BJ (cell line): ENCODE measurements at regions not wholly inside any gene's neighbourhood (a gene's known extent, or its start where the extent isn't known, plus 50 kb on each side); places are given as distances from the start of the nearest gene placed in this dataset.
"Not testable (repeated sequence)": the region's sequence is repeated elsewhere in the genome, so short reads cannot be mapped to it uniquely, and the experiment has no call there.

Source experiments
- CTCF ChIA-PET: fragments of 350-600 bp; formaldehyde crosslinking; extraction: SDS; loops from one replicate; lab custom pipeline; 2021; ENCODE audit warnings: antibody characterized with exemption, inconsistent platforms; lab: Yijun Ruan, JAX
- POLR2A ChIA-PET: fragments of 300-600 bp; sonication (Branson Sonifier 250); formaldehyde crosslinking; extraction: SDS; loops from one replicate; lab custom pipeline; 2021; ENCODE audit warnings: antibody characterized with exemption; lab: Charles Lee
- DNase-seq: peaks from one replicate; pipeline ENCODE4 v3.0.0-alpha.2; 2011; ENCODE audit warnings: low read depth
- H3K27me3 ChIP-seq: 2 replicates; pipeline ENCODE4 v1.6.0; 2011; ENCODE audit warnings: low read length; ENCODE audit not compliant: control insufficient read depth, insufficient read depth
- H3K36me3 ChIP-seq: 2 replicates; pipeline ENCODE4 v1.5.1; 2011; ENCODE audit warnings: low read length; ENCODE audit not compliant: control insufficient read depth, insufficient read depth
- H3K4me3 ChIP-seq: 2 replicates; pipeline ENCODE4 v1.5.1; 2011; ENCODE audit warnings: low read depth, mild to moderate bottlenecking, control low read depth, low read length
- TF ChIP-seq, protein P1 (sequence below): IDR thresholded peaks from 2 replicates; pipeline ENCODE4 v1.5.1; 2011; ENCODE audit warnings: low read depth, mild to moderate bottlenecking, control low read depth, inconsistent platforms, low read length, moderate library complexity; ENCODE audit not compliant: insufficient read depth

DNA sequence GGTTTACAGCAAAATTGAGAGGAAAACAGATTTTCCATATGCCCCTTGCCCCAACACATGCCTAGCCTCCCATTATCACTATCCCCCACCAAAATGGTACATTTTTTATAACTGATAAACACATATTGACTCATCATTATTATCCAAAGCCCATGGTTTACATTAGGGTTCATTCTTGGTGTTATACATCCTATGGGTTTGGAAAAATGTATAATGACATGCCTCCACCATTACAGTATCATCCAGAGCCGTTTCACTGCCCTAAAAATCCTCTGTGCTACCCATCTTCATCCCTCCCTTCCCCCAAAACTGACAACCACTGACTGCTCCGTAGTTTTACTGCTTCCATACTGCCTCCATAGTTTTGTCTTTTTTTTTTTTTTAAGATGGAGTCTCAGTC lies 111.1 kb downstream of the ACTL7B start:
- ChIA-PET CTCF (interaction anchor here (0.6 kb wide), 1 partner anchor 154 kb away, joined by 3 read pairs; no protein-coding TSS in a partner anchor), POLR2A (no interaction called here)
- no peak overlapping the region for H3K4me3 ChIP-seq
- TF ChIP-seq, protein P1, sequence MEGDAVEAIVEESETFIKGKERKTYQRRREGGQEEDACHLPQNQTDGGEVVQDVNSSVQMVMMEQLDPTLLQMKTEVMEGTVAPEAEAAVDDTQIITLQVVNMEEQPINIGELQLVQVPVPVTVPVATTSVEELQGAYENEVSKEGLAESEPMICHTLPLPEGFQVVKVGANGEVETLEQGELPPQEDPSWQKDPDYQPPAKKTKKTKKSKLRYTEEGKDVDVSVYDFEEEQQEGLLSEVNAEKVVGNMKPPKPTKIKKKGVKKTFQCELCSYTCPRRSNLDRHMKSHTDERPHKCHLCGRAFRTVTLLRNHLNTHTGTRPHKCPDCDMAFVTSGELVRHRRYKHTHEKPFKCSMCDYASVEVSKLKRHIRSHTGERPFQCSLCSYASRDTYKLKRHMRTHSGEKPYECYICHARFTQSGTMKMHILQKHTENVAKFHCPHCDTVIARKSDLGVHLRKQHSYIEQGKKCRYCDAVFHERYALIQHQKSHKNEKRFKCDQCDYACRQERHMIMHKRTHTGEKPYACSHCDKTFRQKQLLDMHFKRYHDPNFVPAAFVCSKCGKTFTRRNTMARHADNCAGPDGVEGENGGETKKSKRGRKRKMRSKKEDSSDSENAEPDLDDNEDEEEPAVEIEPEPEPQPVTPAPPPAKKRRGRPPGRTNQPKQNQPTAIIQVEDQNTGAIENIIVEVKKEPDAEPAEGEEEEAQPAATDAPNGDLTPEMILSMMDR: no peak
- H3K27me3 ChIP-seq: no peaks in the 10 kb centered on the region
- no peaks in the 10 kb centered on the region for H3K36me3 ChIP-seq
- no peak for DNase-seq

DNA sequence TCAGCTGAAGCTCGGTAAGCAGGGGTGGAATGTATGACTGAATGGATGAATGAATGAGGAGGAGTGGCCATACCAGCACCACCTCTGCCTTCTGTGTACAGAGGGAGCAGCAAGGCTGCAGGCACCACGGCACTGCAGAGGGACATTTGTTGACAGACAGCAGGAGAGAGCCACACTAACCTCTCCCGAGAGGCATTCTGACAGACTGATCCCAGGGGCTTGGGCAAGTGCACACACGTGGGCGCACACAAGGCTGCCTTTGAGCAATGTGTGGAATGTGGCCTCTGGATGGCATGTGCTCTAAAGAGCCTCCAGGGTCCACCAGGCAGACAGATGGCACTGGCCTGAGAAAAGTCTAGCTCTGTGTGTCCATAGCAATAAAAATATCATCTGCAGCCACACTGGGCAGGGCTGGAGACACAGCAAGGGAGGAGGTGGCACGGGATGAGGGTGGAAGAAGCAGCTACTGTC lies 111.8 kb downstream of the ACTL7B start:
- no peak overlapping the region for H3K4me3 ChIP-seq
- peak; percentile 19 for DNase-seq
- ChIA-PET POLR2A (no interaction called here), CTCF (no interaction called here)
- TF ChIP-seq, protein P1: no peak
- no peaks in the 10 kb centered on the region for H3K27me3 ChIP-seq
- H3K36me3 ChIP-seq: no peaks in the 10 kb centered on the region

DNA sequence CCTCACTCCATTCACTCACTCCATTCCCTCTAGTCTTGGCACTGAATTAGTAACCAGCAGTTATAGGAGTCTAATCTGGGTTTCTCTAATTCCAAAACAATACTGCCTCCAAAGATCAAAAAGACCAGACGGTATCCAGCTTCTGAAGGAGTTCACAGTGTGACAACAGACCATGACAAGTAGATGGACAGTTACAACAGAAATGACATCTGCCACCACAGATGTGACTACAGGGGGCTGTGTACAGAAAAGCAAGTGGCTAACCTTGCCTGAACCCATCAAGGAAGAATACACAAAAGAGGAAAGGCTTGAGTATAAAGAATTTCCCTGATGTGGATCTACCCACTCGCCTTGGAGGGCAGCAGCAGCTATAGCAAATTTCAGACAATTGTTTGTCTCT lies 112.4 kb downstream of the ACTL7B start:
- TF ChIP-seq, protein P1: no peak
- H3K27me3 ChIP-seq: no peaks in the 10 kb centered on the region
- no peak overlapping the region for H3K4me3 ChIP-seq
- CTCF ChIA-PET: no interaction called here
- H3K36me3 ChIP-seq: no peaks in the 10 kb centered on the region
- POLR2A ChIA-PET: no interaction called here
- no peak for DNase-seq

DNA sequence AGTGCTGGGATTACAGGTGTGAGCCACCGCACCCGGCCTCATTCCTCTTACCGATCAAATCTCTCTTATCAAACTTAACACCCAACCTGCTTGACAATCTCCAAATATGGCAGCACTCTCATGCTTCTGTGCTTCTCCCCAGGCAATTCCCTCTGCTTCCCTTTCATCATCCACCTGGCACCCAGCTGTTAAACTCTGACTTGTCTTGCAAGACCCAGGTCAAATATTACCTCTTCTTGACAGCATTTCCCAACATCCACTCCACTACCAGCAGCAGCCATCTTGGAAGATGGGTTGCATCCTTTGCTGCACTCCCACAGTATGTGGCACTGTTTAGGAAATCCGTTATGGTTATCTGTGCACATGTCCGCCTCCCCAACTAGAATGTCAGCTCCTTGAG lies 113.6 kb downstream of the ACTL7B start:
- CTCF ChIA-PET: no interaction called here
- POLR2A ChIA-PET: no interaction called here
- H3K27me3 ChIP-seq: no peaks in the 10 kb centered on the region
- no peak overlapping the region for H3K4me3 ChIP-seq
- no peak for DNase-seq
- TF ChIP-seq, protein P1: no peak
- H3K36me3 ChIP-seq: no peaks in the 10 kb centered on the region

DNA sequence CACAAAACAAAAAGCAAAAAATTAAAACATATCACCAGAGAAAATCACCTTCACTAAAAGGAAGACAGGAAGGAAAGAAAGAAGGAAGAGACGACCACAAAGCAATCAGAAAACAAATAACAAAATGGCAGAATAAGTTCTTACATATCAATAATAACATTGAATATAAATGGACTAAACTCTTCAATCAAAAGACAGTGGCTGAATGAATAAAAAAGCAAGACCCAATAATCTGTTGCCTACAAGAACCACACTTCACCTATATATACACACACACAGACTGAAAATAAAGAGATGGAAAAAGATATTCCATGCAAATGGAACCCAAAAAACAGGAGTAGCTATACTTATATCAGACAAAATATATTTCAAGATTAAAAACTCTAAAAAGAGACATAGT lies 124.5 kb downstream of the ACTL7B start:
- DNase-seq: not testable (repeated sequence)

DNA sequence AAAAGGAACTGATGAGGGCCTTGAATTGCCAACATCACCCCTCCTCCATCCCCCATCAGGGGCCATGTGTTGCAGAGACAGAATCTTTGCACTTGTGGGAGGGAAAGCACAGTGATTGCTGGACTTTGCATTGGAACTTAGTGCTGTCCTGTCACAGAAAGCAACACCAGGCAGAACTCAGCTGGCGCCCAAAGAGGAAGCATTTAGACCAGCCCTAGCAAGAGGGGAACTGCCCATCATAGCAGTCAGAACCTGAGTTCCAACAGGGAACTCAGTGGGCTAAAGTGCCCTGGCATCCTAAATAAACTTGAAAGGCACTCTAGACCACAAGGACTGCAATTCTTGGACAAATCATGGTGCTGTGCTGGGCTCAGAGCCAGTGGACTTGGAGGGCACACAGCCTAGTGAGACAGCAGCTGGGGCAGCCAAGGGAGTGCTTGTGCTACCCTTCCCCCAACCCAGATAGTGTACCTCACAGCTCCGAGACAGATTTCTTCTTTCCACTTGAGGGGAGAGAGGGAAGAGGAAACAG lies 128.1 kb downstream of the ACTL7B start:
- no peak for DNase-seq
- ChIA-PET CTCF (interaction anchor here (0.6 to 2.4 kb wide), 2 partner anchors 10 to 26 kb away, joined by 3 to 8 read pairs; no protein-coding TSS in a partner anchor), POLR2A (no interaction called here)
- TF ChIP-seq, protein P1: no peak
- Histone ChIP-seq H3K27me3 (no peaks in the 10 kb centered on the region), H3K36me3 (no peaks in the 10 kb centered on the region), H3K4me3 (no peak overlapping the region)

More for the DNA sequence above, 124.5 kb downstream of the ACTL7B start:
- CTCF ChIA-PET: interaction anchor here (0.6 kb wide), 1 partner anchor 1240 kb away, joined by 4 read pairs; no protein-coding TSS in a partner anchor
- H3K27me3 ChIP-seq, POLR2A ChIA-PET, H3K4me3 ChIP-seq, H3K36me3 ChIP-seq: not testable (repeated sequence)
